ENCODE measurements at regions not wholly inside any gene's neighbourhood (a gene's known extent, or its start where the extent isn't known, plus 50 kb on each side); places are given as distances from the start of the nearest gene placed in this dataset.

- Histone ChIP-seq H3K27me3 (replicated peaks; ENCODE audit: insufficient read depth) (no peaks in the 10 kb centered on the region), H3K9me3 (no peaks in the 10 kb centered on the region), H3K4me3 (no peak overlapping the region), H3K27ac (no peak overlapping the region), H3K4me1 (ENCODE audit: control insufficient read depth in 1 of 2, low read depth in 2 of 2) (peaks cover 0 to 11% of the 10 kb centered on the region in 2 donors), H3K36me3 (no peaks in the 10 kb centered on the region)
- DNase-seq (ENCODE audit: low spot score) (no peak), ATAC-seq (ENCODE audit: insufficient number of reproducible peaks, low FRiP score, low read depth) (no peak)
- no peak for TF ChIP-seq CTCF (IDR thresholded peaks at IDR 0.05)
Measured at GRCh38 chr11:119480380-119481020, 57.5 kb upstream of the THY1 start.

- no peaks in the 10 kb centered on the region for H3K9me3 ChIP-seq
- TF ChIP-seq CTCF (IDR thresholded peaks at IDR 0.05), result no peak
- peaks cover 0 to 11% of the 10 kb centered on the region in 2 donors for H3K4me1 ChIP-seq (ENCODE audit: control insufficient read depth in 1 of 2, low read depth in 2 of 2)
- no peak overlapping the region for H3K27ac ChIP-seq
- ATAC-seq (ENCODE audit: insufficient number of reproducible peaks, low FRiP score, low read depth) (no peak), DNase-seq (ENCODE audit: low spot score) (no peak)
- H3K4me3 ChIP-seq, result no peak overlapping the region
- no peaks in the 10 kb centered on the region for H3K36me3 ChIP-seq
- H3K27me3 ChIP-seq (replicated peaks; ENCODE audit: insufficient read depth), result no peaks in the 10 kb centered on the region
Measured at GRCh38 chr11:119479685-119480275, 56.8 kb upstream of the THY1 start.

GRCh38 chr11:119478711-119479285 lies 55.8 kb upstream of the THY1 start:
- H3K9me3 ChIP-seq, result no peaks in the 10 kb centered on the region
- no peaks in the 10 kb centered on the region for H3K36me3 ChIP-seq
- peaks cover 0 to 11% of the 10 kb centered on the region in 2 donors for H3K4me1 ChIP-seq (ENCODE audit: control insufficient read depth in 1 of 2, low read depth in 2 of 2)
- DNase-seq (ENCODE audit: low spot score), result no peak
- no peaks in the 10 kb centered on the region for H3K27me3 ChIP-seq (replicated peaks; ENCODE audit: insufficient read depth)
- H3K27ac ChIP-seq, result no peak overlapping the region
- TF ChIP-seq CTCF (IDR thresholded peaks at IDR 0.05), result no peak
- no peak for ATAC-seq (ENCODE audit: insufficient number of reproducible peaks, low FRiP score, low read depth)
- no peak overlapping the region for H3K4me3 ChIP-seq

GRCh38 chr11:119476666-119477331 lies 53.8 kb upstream of the THY1 start:
- DNase-seq (ENCODE audit: low spot score) (no peak), ATAC-seq (ENCODE audit: insufficient number of reproducible peaks, low FRiP score, low read depth) (no peak)
- Histone ChIP-seq H3K27ac (no peak overlapping the region), H3K9me3 (no peaks in the 10 kb centered on the region), H3K4me3 (no peak overlapping the region), H3K27me3 (replicated peaks; ENCODE audit: insufficient read depth) (no peaks in the 10 kb centered on the region), H3K36me3 (no peaks in the 10 kb centered on the region), H3K4me1 (ENCODE audit: control insufficient read depth in 1 of 2, low read depth in 2 of 2) (peaks cover 0 to 10% of the 10 kb centered on the region in 2 donors)
- no peak for TF ChIP-seq CTCF (IDR thresholded peaks at IDR 0.05)

GRCh38 chr11:119476038-119476437 lies 53.1 kb upstream of the THY1 start:
- Histone ChIP-seq H3K9me3 (no peaks in the 10 kb centered on the region), H3K4me3 (no peak overlapping the region), H3K4me1 (ENCODE audit: control insufficient read depth in 1 of 2, low read depth in 2 of 2) (peaks cover 0 to 3% of the 10 kb centered on the region in 2 donors), H3K27ac (no peak overlapping the region), H3K27me3 (replicated peaks; ENCODE audit: insufficient read depth) (no peaks in the 10 kb centered on the region), H3K36me3 (no peaks in the 10 kb centered on the region)
- no peak for TF ChIP-seq CTCF (IDR thresholded peaks at IDR 0.05)
- ATAC-seq (ENCODE audit: insufficient number of reproducible peaks, low FRiP score, low read depth) (no peak), DNase-seq (ENCODE audit: low spot score) (no peak)
